Adrenal gland (tissue), 5 donors: ENCODE measurements at regions not wholly inside any gene's neighbourhood (a gene's known extent, or its start where the extent isn't known, plus 50 kb on each side); places are given as distances from the start of the nearest gene placed in this dataset.

Experiments used
- POLR2A ChIP-seq, 2 donors: fragments of 450-650 bp; IDR thresholded peaks; one replicate each; pipeline ENCODE4 v1.6.1; 2017; ENCODE audit warnings: antibody characterized with exemption in 2 of 2, mild to moderate bottlenecking in 2 of 2, moderate library complexity in 1 of 2
- TF ChIP-seq, protein P1 (sequence below), 6 experiments: fragments of 450-650 bp in 4 of 6; fragments of 200-600 bp in 2 of 6; sonication (generic) in 1 of 6; IDR thresholded peaks; 1 replicate in 5 of 6; 2 replicates in 1 of 6; pipeline versions ENCODE4 v1.5.1 to v1.8.0; 2016 to 2021; ENCODE audit warnings: antibody characterized with exemption in 6 of 6, mild to moderate bottlenecking in 2 of 6, moderate library complexity in 1 of 6
- donor health status: DM: no; HTN: no; CAD: no.

DNA sequence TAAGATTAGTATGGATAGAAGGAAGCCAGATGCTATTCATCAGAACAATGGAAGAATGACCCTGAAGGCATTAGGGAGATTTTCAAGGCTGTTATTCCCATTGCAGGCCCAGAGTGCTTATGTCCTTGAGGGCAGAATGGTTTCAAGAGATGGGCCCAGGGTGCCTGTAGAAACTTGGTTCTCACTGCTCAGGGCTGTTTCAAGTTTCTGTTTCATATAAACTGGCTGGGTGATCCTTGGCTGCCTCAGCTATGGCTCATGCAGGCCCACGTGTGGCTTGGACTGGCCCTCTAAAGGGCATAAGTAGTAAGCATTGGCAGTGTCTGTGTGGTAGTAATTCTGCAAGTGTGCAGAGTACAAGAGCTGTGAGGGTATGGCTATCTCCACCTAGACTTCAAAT is 540.9 kb upstream of the MAN1A1 start:
- TF ChIP-seq, protein P1, sequence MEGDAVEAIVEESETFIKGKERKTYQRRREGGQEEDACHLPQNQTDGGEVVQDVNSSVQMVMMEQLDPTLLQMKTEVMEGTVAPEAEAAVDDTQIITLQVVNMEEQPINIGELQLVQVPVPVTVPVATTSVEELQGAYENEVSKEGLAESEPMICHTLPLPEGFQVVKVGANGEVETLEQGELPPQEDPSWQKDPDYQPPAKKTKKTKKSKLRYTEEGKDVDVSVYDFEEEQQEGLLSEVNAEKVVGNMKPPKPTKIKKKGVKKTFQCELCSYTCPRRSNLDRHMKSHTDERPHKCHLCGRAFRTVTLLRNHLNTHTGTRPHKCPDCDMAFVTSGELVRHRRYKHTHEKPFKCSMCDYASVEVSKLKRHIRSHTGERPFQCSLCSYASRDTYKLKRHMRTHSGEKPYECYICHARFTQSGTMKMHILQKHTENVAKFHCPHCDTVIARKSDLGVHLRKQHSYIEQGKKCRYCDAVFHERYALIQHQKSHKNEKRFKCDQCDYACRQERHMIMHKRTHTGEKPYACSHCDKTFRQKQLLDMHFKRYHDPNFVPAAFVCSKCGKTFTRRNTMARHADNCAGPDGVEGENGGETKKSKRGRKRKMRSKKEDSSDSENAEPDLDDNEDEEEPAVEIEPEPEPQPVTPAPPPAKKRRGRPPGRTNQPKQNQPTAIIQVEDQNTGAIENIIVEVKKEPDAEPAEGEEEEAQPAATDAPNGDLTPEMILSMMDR (IDR thresholded peaks at IDR 0.05), result no peak
- TF ChIP-seq POLR2A (IDR thresholded peaks at IDR 0.05), result no peak
